Loucy (cell line): ENCODE measurements at regions not wholly inside any gene's neighbourhood (a gene's known extent, or its start where the extent isn't known, plus 50 kb on each side); places are given as distances from the start of the nearest gene placed in this dataset.

ENCODE experiments used
- CTCF ChIP-seq: fragments of 200-600 bp; sonication (generic); conservative IDR thresholded peaks from 2 replicates; pipeline ENCODE4 v1.5.1; 2014; ENCODE audit warnings: mild to moderate bottlenecking, antibody characterized with exemption, low read length
- EZH2phosphoT487 ChIP-seq: fragments of 200-600 bp; IDR thresholded peaks from 2 replicates; pipeline ENCODE4 v1.6.1; 2018; ENCODE audit warnings: antibody characterized with exemption, mild to moderate bottlenecking, moderate library complexity, borderline replicate concordance

- TF ChIP-seq EZH2phosphoT487 (no peak), CTCF (no peak)
Observed at GRCh38 chr4:151530230-151530629, 121.3 kb downstream of the FHIP1A start.
